Trophoblast cell (in vitro differentiated cells and primary cell): ENCODE measurements at regions not wholly inside any gene's neighbourhood (a gene's known extent, or its start where the extent isn't known, plus 50 kb on each side); places are given as distances from the start of the nearest gene placed in this dataset.
"Not testable (repeated sequence)": the region's sequence is repeated elsewhere in the genome, so short reads cannot be mapped to it uniquely, and the experiment has no call there.

Experiments
- DNase-seq, 2 donors: peaks; one replicate each; pipeline ENCODE4 v3.0.0-alpha.2; 2016
- H2AFZ ChIP-seq: 2 replicates; pipeline ENCODE4 v1.6.1; 2013; ENCODE audit warnings: low read length, moderate library complexity, mild to moderate bottlenecking; ENCODE audit not compliant: insufficient read depth, poor library complexity
- H2AK5ac ChIP-seq: 2 replicates; pipeline ENCODE4 v1.6.1; 2013; ENCODE audit warnings: mild to moderate bottlenecking, low read length
- H2BK120ac ChIP-seq: 2 replicates; pipeline ENCODE4 v1.6.1; 2013; ENCODE audit warnings: low read length, mild to moderate bottlenecking, moderate library complexity; ENCODE audit not compliant: insufficient read depth, poor library complexity
- H2BK12ac ChIP-seq: 2 replicates; pipeline ENCODE4 v1.6.1; 2013; ENCODE audit warnings: mild to moderate bottlenecking, low read length, moderate library complexity
- H2BK5ac ChIP-seq: 2 replicates; pipeline ENCODE4 v1.6.1; 2013; ENCODE audit warnings: low read length, low read depth, moderate library complexity, mild to moderate bottlenecking; ENCODE audit not compliant: poor library complexity
- H3K14ac ChIP-seq: 2 replicates; pipeline ENCODE4 v1.6.1; 2013; ENCODE audit warnings: mild to moderate bottlenecking, low read length
- H3K18ac ChIP-seq: 2 replicates; pipeline ENCODE4 v1.6.1; 2013; ENCODE audit warnings: mild to moderate bottlenecking, low read length
- H3K23ac ChIP-seq: 2 replicates; pipeline ENCODE4 v1.6.1; 2013; ENCODE audit warnings: low read length
- H3K27ac ChIP-seq: 2 replicates; pipeline ENCODE4 v1.5.1; 2013; ENCODE audit warnings: low read depth, mild to moderate bottlenecking, inconsistent platforms, low read length, moderate library complexity
- H3K27me3 ChIP-seq: 2 replicates; pipeline ENCODE4 v1.6.1; 2013; ENCODE audit warnings: inconsistent platforms, mild to moderate bottlenecking, low read length, moderate library complexity; ENCODE audit not compliant: insufficient read depth
- H3K36me3 ChIP-seq, 2 experiments: 1 replicate in 1 of 2; 2 replicates in 1 of 2; pipeline ENCODE4 v1.6.1; 2013; ENCODE audit warnings: low read length in 2 of 2, mild to moderate bottlenecking in 2 of 2, moderate library complexity in 1 of 2; ENCODE audit not compliant: insufficient read depth in 2 of 2, control insufficient read depth in 1 of 2
- H3K4ac ChIP-seq: 2 replicates; pipeline ENCODE4 v1.6.1; 2013; ENCODE audit warnings: low read depth, mild to moderate bottlenecking, low read length, moderate library complexity
- H3K4me1 ChIP-seq, 2 experiments: 1 replicate in 1 of 2; 2 replicates in 1 of 2; pipeline ENCODE4 v1.6.1; 2013; ENCODE audit warnings: low read length in 2 of 2, mild to moderate bottlenecking in 2 of 2, moderate library complexity in 1 of 2; ENCODE audit not compliant: insufficient read depth in 2 of 2, control insufficient read depth in 1 of 2
- H3K4me2 ChIP-seq: 2 replicates; pipeline ENCODE4 v1.6.1; 2013; ENCODE audit warnings: inconsistent platforms, mild to moderate bottlenecking, low read length, moderate library complexity
- H3K4me3 ChIP-seq: 2 replicates; pipeline ENCODE4 v1.5.1; 2013; ENCODE audit warnings: mild to moderate bottlenecking, low read depth, low read length, inconsistent platforms
- H3K79me1 ChIP-seq: one replicate; pipeline ENCODE4 v1.6.1; 2013; ENCODE audit warnings: low read length
- H3K79me2 ChIP-seq: 2 replicates; pipeline ENCODE4 v1.6.1; 2013; ENCODE audit warnings: low read length, mild to moderate bottlenecking; ENCODE audit not compliant: control insufficient read depth, insufficient read depth, poor library complexity
- H3K9ac ChIP-seq: 2 replicates; pipeline ENCODE4 v1.6.1; 2013; ENCODE audit warnings: mild to moderate bottlenecking, low read length
- H3K9me3 ChIP-seq: 2 replicates; pipeline ENCODE4 v1.6.1; 2013; ENCODE audit warnings: low read depth, mild to moderate bottlenecking, control low read depth, inconsistent platforms, low read length; ENCODE audit not compliant: insufficient read depth
- H4K12ac ChIP-seq: 2 replicates; pipeline ENCODE4 v1.6.1; 2013; ENCODE audit warnings: low read depth, mild to moderate bottlenecking, low read length, moderate library complexity
- H4K8ac ChIP-seq: 2 replicates; pipeline ENCODE4 v1.6.1; 2013; ENCODE audit warnings: low read depth, mild to moderate bottlenecking, low read length, moderate library complexity
- H4K91ac ChIP-seq: one replicate; pipeline ENCODE4 v1.6.1; 2013; ENCODE audit warnings: low read depth, mild to moderate bottlenecking, low read length, moderate library complexity
- WGBS: extraction: QIAGEN DNeasy Blood & Tissue Kit; methylation state at CpG from one replicate; pipeline ENCODE4 v1.1.7; 2013; ENCODE audit warnings: missing lambda C conversion rate; ENCODE audit not compliant: insufficient read length, insufficient coverage; ENCODE audit errors: extremely low coverage; 5-methylcytosine and 5-hydroxymethylcytosine counted together

DNA sequence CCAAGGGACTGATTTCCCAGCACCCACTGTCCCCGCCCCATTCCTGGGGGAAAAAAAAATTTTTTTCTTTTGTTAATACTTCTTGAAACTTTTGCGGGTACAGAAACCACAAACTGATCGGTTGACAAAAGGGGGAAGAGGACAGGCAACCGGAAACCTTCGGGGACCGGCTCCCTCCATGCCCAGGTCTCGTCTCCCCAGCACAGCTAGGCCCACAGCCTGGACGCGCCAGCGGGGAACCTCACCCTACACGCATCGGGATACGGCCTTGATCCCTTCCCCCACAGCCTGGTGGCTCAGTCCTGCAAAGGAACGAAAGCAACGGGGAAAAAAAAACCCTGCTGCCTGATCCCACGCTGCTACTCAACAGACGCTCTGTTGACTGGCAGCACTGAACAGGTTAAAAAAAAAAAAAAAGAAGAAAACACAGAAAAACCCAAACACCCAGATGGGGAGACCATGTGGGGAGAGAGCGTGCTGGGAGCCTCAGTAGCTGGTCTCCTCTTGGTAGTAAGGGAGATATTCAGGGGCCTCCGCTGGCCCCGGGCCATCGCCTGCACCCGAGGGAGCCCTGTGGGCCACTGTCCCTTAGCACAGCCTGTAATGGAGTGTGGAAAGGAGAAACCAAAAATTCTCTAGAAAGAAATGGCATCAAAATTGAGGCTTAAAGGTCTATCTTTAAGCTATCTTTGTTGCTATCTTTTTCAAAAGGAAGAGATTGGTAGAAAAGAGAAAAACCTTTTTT, 185.7 kb downstream of the POTEC start:
- no CpG with 5 or more reads among the region's 22 CpGs for WGBS
- H3K4ac ChIP-seq, H2BK5ac ChIP-seq: not testable (repeated sequence)

DNA sequence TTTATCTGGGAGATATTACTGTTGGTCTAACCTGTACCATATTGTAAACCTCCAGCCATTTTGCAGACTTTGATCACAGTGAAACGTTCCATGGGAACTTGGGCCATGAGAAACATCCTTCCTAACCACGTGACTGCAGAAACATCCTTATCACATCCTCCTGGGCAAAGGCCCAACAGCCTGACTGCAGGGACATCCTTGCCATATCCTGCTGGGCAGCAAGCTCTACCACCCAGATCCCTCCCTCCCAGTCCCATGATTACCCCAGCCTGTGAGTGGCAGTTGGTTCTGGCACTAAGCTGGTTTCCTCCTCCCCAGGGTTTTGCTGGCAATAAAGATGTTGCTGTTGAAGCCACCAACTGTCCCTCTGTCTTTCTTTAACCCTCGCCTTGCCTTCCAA, 201.2 kb downstream of the POTEC start:
- not testable (repeated sequence) for H3K14ac ChIP-seq, H3K79me1 ChIP-seq, H3K18ac ChIP-seq, H3K4me1 ChIP-seq, H2AK5ac ChIP-seq, H3K79me2 ChIP-seq, H3K36me3 ChIP-seq, H2AFZ ChIP-seq, H3K4me2 ChIP-seq, H4K8ac ChIP-seq, H2BK5ac ChIP-seq, H4K12ac ChIP-seq, H3K27ac ChIP-seq, H3K27me3 ChIP-seq, H3K9ac ChIP-seq, H4K91ac ChIP-seq, H3K4me3 ChIP-seq, H3K4ac ChIP-seq, H2BK12ac ChIP-seq, H3K23ac ChIP-seq, H2BK120ac ChIP-seq, DNase-seq
- peaks cover 18% of the 10 kb centered on the region for H3K9me3 ChIP-seq
- WGBS: no CpG with 5 or more reads among the region's 3 CpGs

More for the DNA sequence above, 185.7 kb downstream of the POTEC start:
- not testable (repeated sequence) for H3K18ac ChIP-seq, H2AK5ac ChIP-seq, H2BK120ac ChIP-seq, H4K12ac ChIP-seq, H3K36me3 ChIP-seq, H4K91ac ChIP-seq, H3K4me2 ChIP-seq, H4K8ac ChIP-seq, H3K27ac ChIP-seq, H3K27me3 ChIP-seq, H3K4me3 ChIP-seq, H2BK12ac ChIP-seq, H3K4me1 ChIP-seq, H3K14ac ChIP-seq, H3K79me1 ChIP-seq, H3K9ac ChIP-seq, H3K79me2 ChIP-seq, H2AFZ ChIP-seq, H3K23ac ChIP-seq, DNase-seq
- peaks cover 12% of the 10 kb centered on the region for H3K9me3 ChIP-seq

DNA sequence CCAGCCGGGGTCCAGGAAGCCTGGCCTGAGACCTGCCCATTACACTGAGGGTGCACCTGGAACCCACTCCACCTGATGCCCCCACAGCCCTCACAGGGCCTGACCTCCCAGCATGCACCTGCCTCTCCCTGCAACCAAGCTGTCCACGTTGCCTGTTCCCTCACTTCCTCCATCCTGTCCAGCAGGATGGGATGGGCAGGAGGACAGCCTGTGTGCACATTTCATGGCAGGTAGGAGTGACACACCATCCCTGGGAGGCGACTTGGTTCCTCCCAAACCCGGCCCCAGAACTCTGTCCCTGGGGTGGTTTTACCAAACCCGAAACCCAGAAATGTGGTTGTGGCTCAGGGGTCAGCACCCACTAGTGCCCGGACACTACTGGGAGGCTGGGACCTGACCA, 203.8 kb upstream of the ZNF519 start:
- Histone ChIP-seq H3K4me3 (peak overlapping the region; percentile 46), H3K9me3 (peaks cover 45% of the 10 kb centered on the region)
- not testable (repeated sequence) for H3K18ac ChIP-seq, H3K27ac ChIP-seq, H3K14ac ChIP-seq, H2AK5ac ChIP-seq, H3K4me1 ChIP-seq, DNase-seq, H2BK5ac ChIP-seq, H3K36me3 ChIP-seq, H3K27me3 ChIP-seq, H4K91ac ChIP-seq, H3K4ac ChIP-seq, H4K12ac ChIP-seq, H2BK120ac ChIP-seq, H3K79me2 ChIP-seq, H3K79me1 ChIP-seq, H3K23ac ChIP-seq, H2AFZ ChIP-seq, H3K9ac ChIP-seq, H4K8ac ChIP-seq, H3K4me2 ChIP-seq, H2BK12ac ChIP-seq
- WGBS: no CpG with 5 or more reads among the region's 6 CpGs

DNA sequence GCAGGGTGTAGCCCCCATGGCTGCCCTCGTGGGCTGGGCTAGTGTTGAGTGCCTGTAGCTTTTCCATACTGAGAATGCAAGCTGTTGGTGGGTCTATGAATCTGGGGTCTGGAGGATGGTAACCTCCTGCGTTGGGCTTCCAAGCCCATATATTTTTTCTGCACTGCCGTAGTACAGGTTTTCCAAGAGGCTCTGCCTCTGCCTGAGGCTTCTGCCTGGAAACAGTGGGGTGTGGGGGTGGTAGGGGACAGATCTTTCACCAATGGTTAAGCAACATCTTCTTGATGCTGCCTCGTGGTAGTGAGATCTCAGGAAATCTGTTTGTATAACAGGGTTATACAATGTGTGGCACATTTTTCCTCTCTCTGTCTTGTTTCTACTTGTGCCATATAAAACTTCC, 189.0 kb upstream of the ZNF519 start:
- not testable (repeated sequence) for H3K4me1 ChIP-seq, H3K4ac ChIP-seq, H2BK12ac ChIP-seq, H2AFZ ChIP-seq, H4K91ac ChIP-seq, H3K23ac ChIP-seq, H2AK5ac ChIP-seq, H2BK5ac ChIP-seq, H3K14ac ChIP-seq, H3K9me3 ChIP-seq, H4K8ac ChIP-seq, H4K12ac ChIP-seq, H3K4me2 ChIP-seq, DNase-seq, H3K36me3 ChIP-seq, H3K4me3 ChIP-seq, H3K79me2 ChIP-seq, H3K18ac ChIP-seq, H3K79me1 ChIP-seq, H2BK120ac ChIP-seq, H3K27me3 ChIP-seq, H3K27ac ChIP-seq, H3K9ac ChIP-seq
- no CpG with 5 or more reads among the region's 4 CpGs for WGBS
